Stimulated activated CD8-positive, alpha-beta memory T cell treated with anti-CD3 and anti-CD28 coated beads, Interleukin-7, amount 100 ng/mL, for 4 hours (primary cell): ENCODE measurements at regions not wholly inside any gene's neighbourhood (a gene's known extent, or its start where the extent isn't known, plus 50 kb on each side); places are given as distances from the start of the nearest gene placed in this dataset.
"Not testable (repeated sequence)": the region's sequence is repeated elsewhere in the genome, so short reads cannot be mapped to it uniquely, and the experiment has no call there.

Experiments used
- DNase-seq, 2 donors: peaks; one replicate each; pipeline ENCODE4 v3.0.0-alpha.2; 2020; ENCODE audit warnings: low read depth in 2 of 2

DNA sequence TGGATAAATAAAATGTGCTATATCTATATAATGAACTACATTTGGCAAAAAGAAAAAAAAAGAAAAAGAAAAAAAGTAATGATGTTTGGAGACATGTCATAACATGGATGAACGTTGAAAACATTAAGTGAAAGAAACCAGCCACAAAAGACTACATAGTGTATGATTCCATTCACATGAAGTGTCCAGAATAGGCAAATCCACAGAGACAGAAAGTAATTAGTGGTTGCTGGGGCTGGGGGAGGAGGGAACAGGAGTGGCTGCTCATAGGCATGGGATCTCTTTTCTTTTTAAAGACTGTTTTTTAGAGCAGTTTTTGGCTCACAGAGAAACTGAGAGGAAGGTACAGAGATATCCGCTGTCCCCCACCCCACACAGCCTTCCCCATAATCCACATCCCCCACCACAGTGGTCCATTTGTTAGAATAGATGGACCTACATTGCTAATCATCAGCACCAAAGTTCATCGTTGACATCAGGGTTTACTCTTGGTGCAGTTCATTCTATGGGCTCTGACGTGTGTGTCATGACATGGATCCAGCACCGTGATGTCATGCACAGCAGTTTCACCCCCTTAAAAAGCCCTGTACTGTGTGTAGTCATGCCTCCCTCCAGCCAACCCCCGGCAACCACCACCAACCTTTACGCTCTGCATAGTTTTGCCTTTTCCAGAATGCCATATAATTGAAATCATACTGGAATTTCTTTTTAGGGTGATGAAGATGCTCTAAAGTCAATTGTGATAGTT is 240.9 kb upstream of the RREB1 start:
- no peak for DNase-seq

DNA sequence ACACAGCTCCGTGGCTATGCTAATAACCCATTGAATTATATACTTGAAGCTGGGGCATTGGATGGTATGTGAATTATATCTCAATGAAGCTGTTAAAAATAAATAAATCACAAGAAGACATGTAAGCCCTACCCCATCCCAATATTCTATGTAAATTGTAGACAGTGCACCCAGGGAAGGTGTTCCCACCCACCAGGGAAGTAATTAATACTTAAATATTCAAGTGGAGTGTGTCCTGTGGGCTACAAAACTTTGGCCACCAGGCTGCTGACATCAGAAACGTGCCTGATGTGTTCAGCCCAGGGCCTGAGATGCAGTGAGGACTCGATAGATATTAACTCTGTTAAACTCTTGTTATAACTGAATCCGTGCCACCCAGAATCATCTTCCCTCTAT is 240.4 kb upstream of the RREB1 start:
- DNase-seq, result no peak

DNA sequence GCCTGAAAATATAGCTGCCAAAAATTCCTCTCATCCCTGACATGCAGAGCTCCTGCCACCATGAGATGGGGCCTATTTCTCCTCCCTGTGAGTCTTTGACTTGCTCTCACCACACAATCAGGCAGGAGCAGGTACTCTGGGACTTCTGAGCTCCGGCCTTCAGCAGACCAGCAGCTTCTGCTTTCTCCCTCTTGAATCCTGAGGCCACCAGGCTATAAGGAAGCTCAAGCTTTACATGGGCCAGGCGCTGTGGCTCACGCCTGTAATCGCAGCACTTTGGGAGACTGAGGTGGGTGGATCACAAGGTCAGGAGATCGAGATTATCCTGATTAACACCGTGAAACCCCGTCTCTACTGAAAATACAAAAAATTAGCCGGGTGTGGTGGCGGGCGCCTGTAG is 238.7 kb upstream of the RREB1 start:
- DNase-seq, result no peak

DNA sequence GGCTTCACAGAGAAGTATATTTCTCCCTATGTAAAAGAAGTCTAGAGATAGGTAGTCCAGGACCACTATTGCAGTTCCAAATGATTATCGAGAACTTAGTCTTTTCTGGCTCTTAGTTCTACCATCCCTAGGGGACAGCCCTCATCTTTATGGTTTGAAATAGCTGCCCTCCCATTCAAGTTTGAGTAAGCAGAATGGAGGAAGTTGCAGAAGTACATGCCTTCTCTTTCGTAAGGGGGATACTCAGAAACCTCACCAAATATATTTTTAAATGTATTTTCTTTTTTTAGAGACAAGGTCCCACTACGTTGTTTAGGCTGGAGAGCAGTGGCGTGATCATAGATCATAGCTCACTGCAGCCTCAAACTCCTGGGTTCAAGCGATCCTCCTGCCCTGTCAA is 236.8 kb upstream of the RREB1 start:
- no peak for DNase-seq

DNA sequence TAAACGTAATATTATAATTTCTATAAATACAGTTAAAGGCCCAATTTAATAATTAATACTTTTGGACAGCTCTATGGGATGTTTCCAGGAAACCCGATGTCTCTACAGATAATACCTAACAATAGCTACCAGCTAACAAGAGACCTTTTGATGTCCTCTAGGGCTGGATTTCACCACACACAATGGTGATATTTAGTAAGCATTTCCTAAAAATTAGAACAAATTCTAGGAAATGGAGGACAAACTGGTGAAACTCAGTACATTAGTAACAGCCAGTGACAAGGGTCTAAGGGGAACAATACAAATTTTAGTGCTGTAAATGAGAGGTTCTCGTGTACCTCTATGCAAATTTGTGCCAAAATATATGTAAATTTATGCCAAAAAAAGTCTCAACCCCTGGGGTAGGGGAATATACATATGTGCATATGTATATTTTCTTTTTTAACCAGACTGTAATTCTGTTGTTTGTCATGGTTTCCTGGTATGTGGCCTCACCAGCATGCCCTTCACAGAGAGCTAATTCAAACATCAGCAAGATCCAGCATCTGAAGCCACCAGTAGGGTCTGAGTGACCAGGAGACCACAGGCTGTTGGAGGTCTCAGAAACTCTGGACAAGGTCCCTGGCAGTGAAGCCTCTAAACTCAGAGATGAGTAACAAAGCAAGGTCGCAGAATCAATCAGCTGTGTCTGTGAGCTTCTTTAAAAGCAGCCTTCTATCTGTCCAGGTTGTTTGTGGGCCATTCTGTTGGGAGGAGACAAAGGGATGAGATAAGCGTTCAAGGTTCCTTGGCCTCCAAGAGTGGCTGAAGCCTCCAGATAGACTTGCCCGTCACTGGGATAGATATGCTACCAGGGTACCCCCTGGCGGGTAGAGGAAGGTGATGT is 235.1 kb upstream of the RREB1 start:
- DNase-seq, result no peak

DNA sequence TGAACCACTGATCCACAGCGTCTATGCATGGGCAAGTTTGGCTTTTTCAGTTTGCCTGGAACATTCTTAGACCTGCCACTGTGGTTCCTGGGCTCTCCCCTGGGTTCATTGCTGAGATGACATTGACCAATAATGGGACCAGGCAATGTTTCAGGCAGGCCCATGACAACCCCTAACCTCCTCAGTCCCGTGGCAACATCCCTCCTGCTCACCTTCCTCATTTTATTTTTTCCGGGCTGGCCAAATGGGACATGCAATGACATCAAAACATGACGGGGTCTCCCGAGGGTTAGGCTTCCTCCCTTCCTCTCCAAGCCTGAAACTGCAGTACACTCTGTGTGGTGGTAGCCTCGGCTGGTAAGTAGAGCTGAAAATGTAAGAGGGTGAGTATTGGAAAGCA is 234.0 kb upstream of the RREB1 start:
- no peak for DNase-seq

DNA sequence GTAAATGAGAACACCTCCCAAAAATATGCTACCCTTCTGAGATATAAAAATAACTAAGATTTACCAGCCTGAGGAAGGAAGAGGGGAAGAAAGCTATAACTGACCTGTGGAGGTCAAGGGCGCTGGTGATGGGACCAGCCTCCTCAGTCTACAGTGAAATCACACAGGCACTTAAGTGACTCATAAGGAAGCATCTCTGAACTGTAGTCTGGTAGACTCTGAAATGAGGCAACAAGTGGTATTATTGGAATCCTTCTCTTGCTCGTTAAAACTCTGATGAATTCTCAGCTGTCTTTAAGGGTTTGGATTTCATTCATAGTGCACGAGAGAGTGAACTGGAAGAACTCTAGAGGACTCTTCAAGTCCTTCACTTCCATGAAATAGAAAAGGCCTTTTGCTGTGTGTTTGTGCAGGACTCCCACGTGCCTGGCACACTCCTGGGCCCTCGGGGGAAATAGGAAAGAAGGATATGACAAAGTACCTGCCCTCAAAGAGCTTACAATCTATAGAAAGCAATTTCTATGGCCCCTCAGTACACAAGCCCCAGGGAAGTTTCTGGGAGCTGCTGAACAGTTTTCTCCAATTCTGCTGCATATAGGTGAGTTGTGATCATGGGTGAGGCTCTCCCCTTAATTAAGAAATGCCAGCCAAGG is 231.8 kb upstream of the RREB1 start:
- no peak for DNase-seq

DNA sequence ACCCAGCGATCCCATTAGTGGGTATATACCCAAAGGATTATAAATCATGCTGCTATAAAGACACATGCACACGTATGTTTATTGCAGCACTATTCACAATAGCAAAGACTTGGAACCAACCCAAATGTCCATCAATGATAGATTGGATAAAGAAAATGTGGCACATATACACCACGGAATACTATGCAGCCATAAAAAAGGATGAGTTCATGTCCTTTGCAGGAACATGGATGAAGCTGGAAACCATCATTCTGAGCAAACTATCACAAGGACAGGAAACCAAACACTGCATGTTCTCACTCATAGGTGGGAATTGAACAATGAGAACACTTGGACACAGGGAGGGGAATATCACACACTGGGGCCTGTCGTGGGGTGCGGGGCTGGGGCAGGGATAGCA is 230.0 kb upstream of the RREB1 start:
- DNase-seq, result not testable (repeated sequence)

DNA sequence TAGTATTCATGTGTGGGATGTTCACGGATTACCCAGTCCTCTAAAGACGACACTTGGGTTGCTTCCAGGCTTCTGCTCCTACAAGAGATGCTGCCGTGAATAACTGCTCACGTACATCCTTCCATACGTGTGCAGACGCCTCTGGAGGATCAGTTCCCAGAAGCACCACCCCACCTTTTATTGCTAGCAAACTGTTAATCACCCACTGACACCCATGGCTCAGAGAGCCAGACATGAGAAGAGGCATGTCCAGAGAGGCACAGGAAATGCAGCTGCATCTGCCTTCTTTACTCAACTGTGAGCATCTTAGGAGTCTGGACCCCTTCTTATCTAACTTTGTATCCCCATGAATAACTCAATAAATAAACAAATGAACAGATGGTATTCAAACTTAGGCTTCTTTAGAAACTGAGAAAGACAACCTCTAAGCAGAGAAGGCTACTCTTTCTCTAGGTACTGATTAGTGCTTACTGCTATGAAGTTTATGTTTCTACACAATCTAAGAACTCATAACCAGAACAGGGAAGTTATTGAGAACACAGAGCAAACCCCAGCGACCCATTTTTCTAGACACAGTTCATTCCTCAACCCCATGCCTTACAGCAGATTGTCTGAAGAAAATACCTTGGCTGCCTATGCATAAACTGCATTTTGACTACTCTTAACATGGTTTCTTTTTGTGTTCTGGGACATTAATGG is 228.7 kb upstream of the RREB1 start:
- DNase-seq, result no peak

DNA sequence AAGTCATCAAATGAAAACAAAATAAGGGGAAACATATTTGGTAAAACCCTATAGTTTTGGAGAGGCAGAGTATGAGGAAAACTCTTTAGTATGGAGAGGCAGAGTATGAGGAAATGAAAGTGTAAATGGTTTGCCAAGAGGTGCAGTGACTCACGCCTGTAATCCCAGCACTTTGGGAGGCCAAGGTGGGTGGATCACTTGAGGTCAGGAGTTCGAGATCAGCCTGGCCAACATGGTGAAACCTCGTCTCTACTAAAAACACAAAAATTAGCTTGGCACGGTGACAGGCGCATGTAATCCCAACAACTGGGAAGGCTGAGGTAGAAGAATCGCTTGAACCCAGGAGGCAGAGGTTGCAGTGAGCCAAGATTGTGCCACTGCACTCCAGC is 228.2 kb upstream of the RREB1 start:
- not testable (repeated sequence) for DNase-seq

DNA sequence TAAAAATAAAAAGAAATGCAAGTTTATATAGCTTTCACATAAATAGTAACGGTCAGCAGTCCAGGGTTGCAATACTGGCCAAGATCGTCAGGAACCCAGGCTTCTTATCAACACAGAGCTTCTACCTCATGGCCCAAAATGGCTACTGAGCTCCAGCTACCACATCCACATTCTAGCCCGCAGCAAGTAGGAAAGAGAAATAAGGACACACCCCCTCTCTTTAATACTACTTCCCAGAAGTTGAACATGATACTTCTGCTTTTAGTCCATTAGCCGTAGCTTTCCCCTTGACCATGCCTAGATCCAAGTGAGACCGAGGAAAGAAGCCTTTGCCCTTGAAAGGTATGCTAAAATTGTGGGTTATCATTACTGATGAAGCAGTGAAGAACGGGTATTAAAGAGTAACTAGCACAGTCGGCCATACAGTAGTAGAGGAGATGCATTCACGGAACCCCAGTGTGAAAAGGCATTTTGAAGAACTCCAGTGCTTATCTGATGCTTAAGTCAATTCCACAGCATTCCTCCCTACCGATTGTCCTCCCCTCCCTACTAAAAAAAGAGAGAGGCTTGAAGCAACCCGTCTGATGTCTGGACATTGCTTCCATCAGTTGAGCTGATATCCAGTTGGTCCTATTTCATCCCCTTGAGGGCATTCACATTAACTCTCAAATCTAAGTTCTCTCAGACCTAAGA is 226.9 kb upstream of the RREB1 start:
- no peak for DNase-seq

DNA sequence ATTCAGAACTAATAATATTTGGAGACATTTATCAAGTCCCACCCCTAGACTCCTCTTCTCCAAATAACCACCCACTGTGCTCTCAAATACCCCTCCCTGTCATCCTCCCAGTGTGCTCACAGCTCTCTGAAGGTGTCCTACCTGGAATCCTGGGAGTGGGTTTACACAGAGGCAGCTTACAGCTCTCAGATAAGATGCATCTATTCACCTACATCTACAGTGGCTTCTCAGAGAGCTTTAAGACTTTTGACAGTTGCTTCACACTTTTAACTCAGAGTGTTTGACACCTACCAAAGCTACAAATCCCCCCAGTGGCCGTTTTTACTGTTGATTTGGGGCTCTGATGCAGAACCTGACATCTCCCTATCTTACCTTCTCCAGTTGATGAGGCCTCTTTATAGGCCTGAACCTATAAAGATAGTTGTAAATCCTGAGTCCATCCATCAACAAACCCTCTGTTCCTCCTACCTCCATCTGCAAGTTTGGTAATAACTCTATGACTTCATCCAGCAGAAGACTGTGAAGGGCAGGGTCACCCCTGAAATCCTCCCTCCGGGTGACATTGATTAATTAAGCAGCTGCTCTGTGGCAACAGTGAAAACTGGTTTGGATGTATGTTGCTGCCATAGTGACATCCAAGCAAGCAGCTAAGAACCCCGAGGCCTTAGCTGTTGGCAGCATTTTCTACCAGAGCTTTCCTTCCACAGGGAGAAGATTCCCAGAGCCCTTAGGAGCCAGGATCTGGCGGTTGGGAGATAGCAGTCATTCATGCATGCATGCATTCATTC is 226.1 kb upstream of the RREB1 start:
- DNase-seq, result no peak

DNA sequence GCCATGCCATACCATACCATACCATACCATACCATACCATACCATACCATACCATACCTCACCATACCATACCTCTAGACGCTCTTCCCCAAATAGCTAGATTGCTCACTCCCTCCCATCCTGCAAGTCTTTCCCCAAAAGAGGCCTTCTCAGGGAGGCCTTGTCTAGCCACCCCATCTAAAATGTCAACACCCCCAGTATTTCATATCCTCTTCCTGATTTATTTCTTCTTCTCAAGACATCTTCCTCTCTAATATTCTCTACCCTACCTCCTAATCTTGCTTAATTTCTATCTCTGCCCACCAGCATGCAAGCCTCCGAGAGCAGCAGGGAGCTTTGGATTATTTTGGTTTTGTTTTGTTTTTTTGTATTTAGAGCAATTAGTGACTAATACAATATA is 225.2 kb upstream of the RREB1 start:
- no peak for DNase-seq

DNA sequence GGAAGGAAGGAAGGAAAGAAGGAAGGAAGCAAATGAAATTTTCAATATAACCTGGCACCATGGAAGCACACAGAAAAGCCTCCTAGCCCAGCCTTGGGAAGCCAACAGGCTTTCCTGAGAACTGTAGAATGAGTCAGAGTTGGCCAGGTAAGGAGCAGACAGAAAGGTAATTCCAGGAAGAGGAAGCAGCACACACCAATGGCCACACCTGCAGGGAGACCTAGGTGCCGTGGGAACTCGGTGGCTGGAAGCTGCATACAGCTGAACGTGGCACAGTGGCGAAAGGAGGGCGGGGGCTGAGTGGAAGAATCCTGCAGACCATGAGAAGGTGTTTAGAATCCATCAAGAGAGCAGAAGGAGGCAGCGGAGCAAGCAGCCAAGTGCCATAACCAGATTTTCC is 224.8 kb upstream of the RREB1 start:
- DNase-seq, result no peak

DNA sequence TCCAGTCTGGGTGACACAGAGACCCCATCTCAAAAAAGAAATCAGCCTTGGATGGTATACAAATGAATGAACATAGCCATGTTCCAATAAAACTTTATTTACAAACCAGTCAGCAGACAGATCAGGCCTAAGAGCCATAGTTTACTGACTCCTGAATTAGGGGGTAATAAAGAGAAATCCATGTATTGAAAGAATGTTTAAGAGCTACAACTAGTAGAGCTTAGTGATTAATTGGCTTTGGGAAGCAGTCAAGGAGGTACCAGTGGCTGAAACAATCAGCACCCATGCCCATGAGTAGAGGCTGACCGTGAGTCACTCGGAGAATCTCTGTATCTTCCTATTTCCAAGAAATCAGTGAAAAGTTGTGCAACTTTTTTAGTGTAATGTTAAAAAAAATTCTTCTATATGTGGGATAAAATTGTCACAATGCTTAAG is 223.6 kb upstream of the RREB1 start:
- DNase-seq, result no peak

DNA sequence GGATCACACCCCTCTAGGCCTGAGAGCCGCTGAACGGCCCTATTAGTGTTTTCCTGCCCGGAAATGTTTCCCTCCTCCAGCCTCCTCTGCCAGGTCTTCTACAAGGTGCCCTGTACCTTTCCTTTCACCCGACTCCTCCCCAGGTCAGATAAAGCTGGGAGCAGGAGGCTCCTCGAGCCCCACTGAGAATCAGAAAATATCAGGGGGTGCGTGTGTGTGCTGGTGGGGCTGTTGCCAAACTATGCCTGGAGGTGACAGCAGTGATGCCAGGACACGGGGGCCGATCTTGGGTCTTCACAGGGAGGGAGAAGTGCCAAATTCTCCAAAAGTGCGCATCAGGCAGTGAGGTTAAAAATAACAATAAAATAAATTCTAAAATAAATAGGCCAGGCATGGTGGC is 222.8 kb upstream of the RREB1 start:
- no peak for DNase-seq

DNA sequence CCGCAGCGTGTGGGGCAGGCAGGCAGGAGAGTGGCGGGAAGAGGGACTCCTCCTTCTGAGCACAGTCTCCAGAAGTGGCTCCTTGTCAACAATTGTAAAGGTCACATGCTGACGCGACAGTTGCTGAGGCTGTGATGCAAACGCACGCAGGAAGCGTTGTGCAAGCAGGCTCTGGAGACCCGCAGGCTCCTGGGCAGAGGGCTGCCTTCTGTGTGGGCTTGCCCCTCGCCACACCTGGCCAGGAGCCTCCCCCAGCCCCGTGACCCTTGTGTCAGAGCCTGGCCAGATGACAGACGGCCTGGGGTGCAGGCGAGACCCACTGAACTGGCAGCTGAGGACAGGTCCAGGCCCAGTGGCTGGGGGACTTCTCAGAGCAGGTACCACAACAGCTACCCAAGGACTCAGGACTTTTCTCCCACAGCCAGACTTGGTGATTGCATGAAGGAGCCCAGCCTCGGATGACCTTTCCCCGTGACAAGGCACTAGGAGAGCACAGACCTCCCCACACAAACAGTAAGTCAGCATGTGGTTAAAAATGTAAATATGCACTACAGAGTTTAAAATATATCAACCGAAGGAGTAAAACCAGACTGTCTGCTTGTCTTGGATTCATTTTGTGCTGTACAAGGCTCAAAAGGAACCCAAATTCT is 222.1 kb upstream of the RREB1 start:
- DNase-seq, result no peak

DNA sequence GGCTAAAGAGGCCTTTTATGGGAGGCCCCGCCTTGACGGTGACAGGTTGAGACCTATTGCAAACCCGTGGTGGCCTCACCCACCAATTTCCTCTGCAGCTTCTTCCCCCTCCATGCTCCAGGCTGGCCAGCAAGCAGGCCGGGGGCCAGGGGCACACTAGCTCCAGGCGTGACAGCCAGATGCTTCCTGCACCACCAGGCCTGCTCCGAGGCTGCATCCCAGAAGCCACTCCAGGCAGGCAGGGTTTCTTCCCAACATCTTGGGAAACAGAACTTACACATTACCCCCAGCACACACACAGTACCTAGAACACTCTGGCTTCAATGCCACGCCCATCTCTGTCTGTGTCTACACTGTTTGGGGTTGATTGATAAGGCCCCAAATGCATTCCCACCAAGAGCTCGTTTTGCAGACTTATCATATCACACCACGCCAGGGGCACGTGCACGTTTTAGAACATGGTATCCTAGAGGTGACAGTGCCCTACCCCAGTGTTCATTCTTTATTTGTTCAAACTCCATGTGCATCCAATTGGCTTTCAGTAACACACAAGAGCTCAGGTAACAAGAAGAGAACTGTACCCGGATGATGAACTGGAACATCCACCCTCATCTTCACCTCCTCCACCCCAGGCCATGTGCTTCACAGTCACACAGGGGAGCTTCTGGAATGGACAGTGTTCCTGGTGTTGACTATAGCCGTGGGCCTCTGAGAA is 221.4 kb upstream of the RREB1 start:
- no peak for DNase-seq

DNA sequence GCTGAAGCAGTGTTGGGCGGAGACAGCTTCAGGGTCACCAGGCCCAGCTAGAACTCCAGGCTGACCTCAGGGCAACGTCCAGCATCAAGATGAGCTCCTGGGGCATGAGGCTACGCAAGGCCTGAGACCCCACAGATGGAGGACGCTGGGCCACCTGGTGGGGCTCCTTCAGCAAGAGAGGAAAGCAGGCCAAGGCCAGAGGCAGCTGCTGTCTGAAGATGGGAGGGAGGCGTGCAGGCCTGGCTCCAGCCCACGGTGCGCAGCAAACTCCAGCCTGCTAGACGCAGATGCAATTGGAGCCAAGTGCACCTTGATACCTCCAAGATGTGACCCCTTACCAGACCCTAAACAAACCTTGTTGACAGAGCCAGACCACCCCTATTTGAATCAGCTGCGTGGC is 220.9 kb upstream of the RREB1 start:
- DNase-seq, result no peak

DNA sequence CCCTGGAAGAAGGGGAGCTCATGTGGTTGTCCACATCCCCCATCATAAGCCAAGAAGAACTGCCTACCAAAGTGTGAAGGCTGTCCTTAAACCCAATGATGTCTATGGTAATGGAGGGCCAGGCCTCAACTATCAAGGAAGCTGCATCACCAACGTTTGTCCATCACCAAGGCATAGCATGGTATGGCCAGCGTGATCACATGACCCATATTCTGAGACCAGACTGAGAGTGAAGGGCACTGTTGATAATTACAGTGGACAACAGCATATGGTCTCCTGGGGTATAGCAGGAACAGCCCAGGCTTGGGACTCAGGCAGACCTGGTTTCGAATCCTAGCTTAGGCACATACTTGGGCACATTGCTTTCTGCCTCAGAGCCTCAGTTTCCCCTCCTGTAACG is 218.2 kb upstream of the RREB1 start:
- no peak for DNase-seq
